Lower lobe of right lung (tissue), 2 donors: ENCODE measurements at regions not wholly inside any gene's neighbourhood (a gene's known extent, or its start where the extent isn't known, plus 50 kb on each side); places are given as distances from the start of the nearest gene placed in this dataset.

Source experiments
- ATAC-seq, 2 donors: fragments of 200-7000 bp; cut with Tn5 transposase; one replicate each; pipeline ENCODE4 v1.9.1; 2020 to 2022; ENCODE audit warnings: mild to moderate bottlenecking in 2 of 2, moderate library complexity in 2 of 2
- DNase-seq: peaks from one replicate; pipeline ENCODE4 v3.0.0-alpha.2; 2020
- H3K27ac ChIP-seq: fragments of 200-600 bp; one replicate; pipeline ENCODE4 v1.8.0; 2022
- H3K27me3 ChIP-seq: fragments of 200-600 bp; one replicate; pipeline ENCODE4 v1.8.0; 2022; ENCODE audit warnings: low read depth
- H3K36me3 ChIP-seq: fragments of 200-600 bp; one replicate; pipeline ENCODE4 v1.8.0; 2022; ENCODE audit warnings: mild to moderate bottlenecking
- H3K4me1 ChIP-seq: fragments of 200-600 bp; one replicate; pipeline ENCODE4 v1.8.0; 2022
- H3K4me3 ChIP-seq: fragments of 200-600 bp; one replicate; pipeline ENCODE4 v1.8.0; 2022; ENCODE audit warnings: mild to moderate bottlenecking
- H3K9me3 ChIP-seq: fragments of 200-600 bp; one replicate; pipeline ENCODE4 v1.8.0; 2022
- CTCF ChIP-seq: fragments of 200-600 bp; IDR thresholded peaks from one replicate; pipeline ENCODE4 v1.8.0; 2022; ENCODE audit warnings: antibody characterized with exemption, mild to moderate bottlenecking
- intact Hi-C: fragments of 100-400 bp; cut with DNase I; formaldehyde crosslinking; loops from one replicate; pipeline ENCODE4 v1.11.0; 2022
- donor health status: DM: no; HTN: yes; CAD: no; lungs with severe emphysema.

DNA sequence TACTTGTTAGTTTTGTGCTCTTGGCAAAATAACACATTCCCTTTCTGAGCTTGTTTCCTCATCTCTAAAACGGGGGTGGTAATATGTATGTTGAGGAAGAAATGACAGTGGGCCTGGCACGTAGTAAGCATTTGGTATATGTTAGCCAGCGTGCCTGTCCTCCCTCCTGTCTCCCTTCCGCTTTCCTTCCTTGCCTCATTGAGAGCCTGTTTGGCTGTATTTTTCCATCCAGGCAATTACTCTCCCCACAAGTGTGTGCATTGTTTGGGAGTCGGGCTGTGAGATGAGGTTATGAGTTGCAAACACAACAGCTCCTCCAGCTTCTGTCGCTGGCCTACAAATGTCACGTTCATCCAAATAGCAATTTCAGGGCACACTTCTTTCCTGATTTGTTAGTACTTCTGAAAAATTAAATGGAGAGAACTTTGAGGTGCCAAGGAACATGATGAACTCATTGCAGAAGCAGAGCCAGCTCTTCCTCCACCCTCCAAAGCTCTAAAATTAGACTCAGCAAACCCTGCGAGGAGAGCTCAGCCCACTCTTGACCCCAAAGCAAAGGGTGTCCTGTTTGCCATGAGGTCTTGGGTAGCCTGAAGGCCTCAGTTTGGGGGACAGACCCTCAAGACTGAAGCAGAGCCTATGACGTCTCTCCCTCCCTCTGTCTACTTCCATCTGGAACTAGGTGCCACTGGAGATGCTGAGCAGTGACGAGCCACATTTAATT is 50.7 kb upstream of the TOX2 start:
- H3K4me1 ChIP-seq, result no peaks in the 10 kb centered on the region
- no peak overlapping the region for H3K4me3 ChIP-seq
- TF ChIP-seq CTCF, result no peak
- ATAC-seq (no peak), DNase-seq (no peak)
- H3K27me3 ChIP-seq, result no peaks in the 10 kb centered on the region
- intact Hi-C loops, result no loop called here
- no peaks in the 10 kb centered on the region for H3K36me3 ChIP-seq
- H3K9me3 ChIP-seq, result no peaks in the 10 kb centered on the region
- H3K27ac ChIP-seq, result no peak overlapping the region

DNA sequence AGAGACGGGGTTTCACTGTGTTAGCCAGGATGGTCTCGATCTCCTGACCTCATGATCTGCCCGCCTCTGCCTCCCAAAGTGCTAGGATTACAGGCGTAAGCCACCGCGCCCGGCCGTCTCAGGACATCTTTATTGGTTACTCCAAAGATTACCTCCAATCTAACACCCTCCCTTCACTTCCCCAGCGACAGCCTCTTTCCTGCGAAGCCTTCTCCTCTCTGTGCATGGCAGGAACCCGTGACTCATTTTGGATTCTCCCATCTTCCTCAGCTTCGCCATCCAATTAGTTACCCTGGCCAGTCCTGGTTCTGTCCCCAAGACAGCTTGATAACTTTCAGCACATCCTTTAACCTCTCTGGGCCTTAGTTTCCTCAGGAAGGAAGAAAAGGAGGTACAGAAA is 51.3 kb upstream of the TOX2 start:
- TF ChIP-seq CTCF, result no peak
- Histone ChIP-seq H3K9me3 (no peaks in the 10 kb centered on the region), H3K27me3 (no peaks in the 10 kb centered on the region), H3K4me1 (no peaks in the 10 kb centered on the region), H3K4me3 (no peak overlapping the region), H3K36me3 (no peaks in the 10 kb centered on the region), H3K27ac (no peak overlapping the region)
- intact Hi-C loops, result no loop called here
- DNase-seq (no peak), ATAC-seq (no peak)

GRCh38 chr20:43862438-43862837 is 52.2 kb upstream of the TOX2 start:
- no peak for ATAC-seq
- no peaks in the 10 kb centered on the region for H3K9me3 ChIP-seq
- no peaks in the 10 kb centered on the region for H3K36me3 ChIP-seq
- no peak for DNase-seq
- H3K4me1 ChIP-seq, result no peaks in the 10 kb centered on the region
- H3K27ac ChIP-seq, result no peak overlapping the region
- no peaks in the 10 kb centered on the region for H3K27me3 ChIP-seq
- H3K4me3 ChIP-seq, result no peak overlapping the region
- TF ChIP-seq CTCF, result no peak
- intact Hi-C loops, result no loop called here

DNA sequence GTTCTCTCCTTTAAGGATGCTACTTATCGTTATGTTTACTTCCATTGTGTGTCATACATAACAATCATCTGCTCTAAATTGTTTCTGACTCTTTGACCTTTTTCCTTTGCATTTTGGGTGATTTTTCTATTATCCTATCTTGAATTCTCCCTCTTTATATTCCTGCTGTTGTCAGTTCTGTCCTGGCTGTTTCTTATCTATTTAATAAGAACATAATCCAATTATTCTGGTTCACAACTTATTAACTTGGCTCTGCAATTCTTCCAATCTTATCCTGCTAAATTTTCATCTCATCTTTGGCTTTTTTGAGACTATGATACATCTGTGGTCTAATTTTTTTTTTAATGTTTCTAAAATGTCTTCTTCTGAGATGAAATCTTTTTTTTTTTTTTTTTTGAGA is 54.7 kb upstream of the TOX2 start:
- Histone ChIP-seq H3K27me3 (no peaks in the 10 kb centered on the region), H3K9me3 (no peaks in the 10 kb centered on the region), H3K36me3 (no peaks in the 10 kb centered on the region), H3K4me3 (no peak overlapping the region), H3K4me1 (no peaks in the 10 kb centered on the region), H3K27ac (no peak overlapping the region)
- no peak for TF ChIP-seq CTCF
- no peak for DNase-seq
- ATAC-seq, result no peak
- intact Hi-C loops, result no loop called here

DNA sequence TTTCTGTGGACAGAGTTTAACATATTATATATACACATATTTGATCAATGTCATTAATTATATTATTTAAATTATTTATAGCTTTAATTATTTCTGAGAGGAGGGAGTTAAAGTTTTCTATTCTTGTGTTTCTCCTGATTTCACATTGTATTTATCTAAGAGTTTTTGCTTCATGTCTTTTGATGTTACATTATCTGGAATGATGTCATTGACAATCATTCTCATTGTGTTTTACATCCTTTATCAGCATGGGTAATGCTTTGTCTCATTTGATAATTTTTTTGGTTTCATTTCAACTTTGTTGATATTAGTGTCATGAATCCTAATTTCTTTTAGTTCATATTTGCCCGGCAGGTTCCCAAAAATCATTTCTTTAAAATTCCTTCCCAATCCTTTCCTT is 56.7 kb upstream of the TOX2 start:
- DNase-seq, result no peak
- TF ChIP-seq CTCF, result no peak
- Histone ChIP-seq H3K36me3 (no peaks in the 10 kb centered on the region), H3K27ac (no peak overlapping the region), H3K4me3 (no peak overlapping the region), H3K4me1 (no peaks in the 10 kb centered on the region), H3K27me3 (no peaks in the 10 kb centered on the region), H3K9me3 (no peaks in the 10 kb centered on the region)
- ATAC-seq, result no peak
- intact Hi-C loops, result no loop called here
